ENCODE measurements at regions not wholly inside any gene's neighbourhood (a gene's known extent, or its start where the extent isn't known, plus 50 kb on each side); places are given as distances from the start of the nearest gene placed in this dataset.

DNA sequence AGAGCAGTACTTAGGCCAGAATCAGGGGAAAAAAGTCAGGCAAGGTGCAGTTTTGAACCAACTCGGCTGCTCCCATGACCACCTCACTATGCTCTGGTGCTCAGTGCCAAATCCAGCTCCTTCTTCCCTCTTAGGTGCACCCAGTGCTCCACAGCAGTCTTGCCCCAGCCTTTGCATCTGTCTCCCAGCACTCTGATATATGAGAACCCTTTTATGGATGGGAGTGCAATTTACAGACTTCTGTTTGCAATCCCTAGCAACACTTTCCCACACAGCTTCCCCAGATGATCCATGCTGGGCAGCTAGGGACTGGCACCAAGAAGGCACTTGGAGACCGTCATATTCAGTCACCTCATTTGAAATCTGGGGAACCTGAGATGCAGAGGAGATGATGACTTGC, 267.9 kb upstream of the CCL2 start:
- DNase-seq (ENCODE audit: low read depth): no peak
- no peak overlapping the region for H3K4me3 ChIP-seq (ENCODE audit: control insufficient read depth, low read depth, low read length)
- TF ChIP-seq, protein P1, sequence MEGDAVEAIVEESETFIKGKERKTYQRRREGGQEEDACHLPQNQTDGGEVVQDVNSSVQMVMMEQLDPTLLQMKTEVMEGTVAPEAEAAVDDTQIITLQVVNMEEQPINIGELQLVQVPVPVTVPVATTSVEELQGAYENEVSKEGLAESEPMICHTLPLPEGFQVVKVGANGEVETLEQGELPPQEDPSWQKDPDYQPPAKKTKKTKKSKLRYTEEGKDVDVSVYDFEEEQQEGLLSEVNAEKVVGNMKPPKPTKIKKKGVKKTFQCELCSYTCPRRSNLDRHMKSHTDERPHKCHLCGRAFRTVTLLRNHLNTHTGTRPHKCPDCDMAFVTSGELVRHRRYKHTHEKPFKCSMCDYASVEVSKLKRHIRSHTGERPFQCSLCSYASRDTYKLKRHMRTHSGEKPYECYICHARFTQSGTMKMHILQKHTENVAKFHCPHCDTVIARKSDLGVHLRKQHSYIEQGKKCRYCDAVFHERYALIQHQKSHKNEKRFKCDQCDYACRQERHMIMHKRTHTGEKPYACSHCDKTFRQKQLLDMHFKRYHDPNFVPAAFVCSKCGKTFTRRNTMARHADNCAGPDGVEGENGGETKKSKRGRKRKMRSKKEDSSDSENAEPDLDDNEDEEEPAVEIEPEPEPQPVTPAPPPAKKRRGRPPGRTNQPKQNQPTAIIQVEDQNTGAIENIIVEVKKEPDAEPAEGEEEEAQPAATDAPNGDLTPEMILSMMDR (IDR thresholded peaks at IDR 0.05; ENCODE audit: control insufficient read depth, insufficient read depth, low read depth, low read length, missing control alignments): no peak

DNA sequence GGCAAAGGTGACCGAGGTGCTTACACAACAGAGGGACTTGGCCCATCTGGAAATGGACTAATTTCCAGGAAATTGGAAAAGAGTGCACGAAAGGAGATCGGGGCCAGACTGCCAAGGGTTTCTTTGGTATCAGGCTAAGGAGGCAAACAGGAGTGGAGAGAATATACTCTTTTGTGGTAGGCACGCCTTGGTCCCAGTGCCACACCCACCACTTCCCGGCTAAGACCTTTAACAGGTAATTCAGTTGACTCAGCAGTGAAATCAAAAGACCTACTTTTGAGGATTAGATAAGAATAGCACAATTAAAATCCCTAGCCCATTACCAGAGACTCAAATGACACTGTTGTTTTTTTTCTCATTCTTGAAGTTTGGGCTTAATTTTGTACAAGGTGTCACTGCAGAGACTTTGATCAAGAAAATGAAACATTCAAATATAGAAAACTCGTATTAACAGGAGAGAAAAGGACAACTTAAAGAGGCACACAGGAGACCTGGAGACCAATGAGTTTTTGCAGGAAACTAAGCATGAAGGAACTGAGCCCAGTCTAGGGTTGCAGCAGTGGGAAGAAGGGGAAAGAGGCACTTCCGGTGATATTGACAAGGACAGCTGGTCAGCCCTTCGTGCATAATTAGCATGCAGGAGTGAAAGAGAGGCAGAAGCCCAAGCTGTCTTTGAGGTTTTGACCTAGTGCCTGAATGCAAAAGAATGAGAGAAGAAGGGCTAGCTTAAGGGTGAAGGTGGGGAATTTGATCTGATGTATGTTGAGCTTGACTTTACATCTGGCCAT, 265.5 kb upstream of the CCL2 start:
- TF ChIP-seq, protein P1 (IDR thresholded peaks at IDR 0.05; ENCODE audit: control insufficient read depth, insufficient read depth, low read depth, low read length, missing control alignments): no peak
- H3K4me3 ChIP-seq (ENCODE audit: control insufficient read depth, low read depth, low read length): no peak overlapping the region
- DNase-seq (ENCODE audit: low read depth): no peak

DNA sequence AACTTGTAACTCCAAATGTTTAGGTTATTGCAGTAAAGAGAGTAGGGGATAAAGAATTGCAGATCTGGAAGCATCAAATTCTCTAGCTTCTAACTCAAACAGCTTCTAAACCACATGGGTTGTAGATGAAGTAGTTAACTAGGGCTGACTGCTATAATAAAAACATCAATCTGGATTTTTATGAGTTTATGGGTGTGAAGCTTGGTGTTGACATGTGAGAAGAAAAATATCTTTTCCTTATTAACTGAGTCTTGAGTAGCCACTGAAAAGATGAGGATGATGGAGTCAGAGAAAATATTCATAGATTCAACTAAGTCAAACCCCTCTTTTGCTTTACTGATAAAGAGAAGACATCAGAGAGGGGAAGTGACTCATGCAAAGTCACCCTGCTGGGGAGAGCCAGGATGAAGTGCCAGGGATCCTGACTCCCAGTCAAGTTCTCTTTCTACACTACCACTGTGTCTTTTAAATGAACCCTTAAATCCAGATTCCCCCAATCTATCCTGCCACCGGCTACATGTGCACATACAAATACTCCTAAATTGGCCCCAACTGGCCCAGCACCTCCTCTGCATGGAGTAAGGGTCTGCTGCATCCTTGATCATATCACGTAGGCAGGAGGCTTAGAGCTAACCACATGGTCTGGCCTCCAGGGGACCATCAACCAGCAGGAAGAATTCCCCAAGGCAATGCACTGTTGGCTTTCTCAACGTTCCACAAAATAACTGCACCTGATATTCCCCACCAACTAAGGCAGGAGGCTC, 264.0 kb upstream of the CCL2 start:
- no peak overlapping the region for H3K4me3 ChIP-seq (ENCODE audit: control insufficient read depth, low read depth, low read length)
- TF ChIP-seq, protein P1 (IDR thresholded peaks at IDR 0.05; ENCODE audit: control insufficient read depth, insufficient read depth, low read depth, low read length, missing control alignments): no peak
- no peak for DNase-seq (ENCODE audit: low read depth)

DNA sequence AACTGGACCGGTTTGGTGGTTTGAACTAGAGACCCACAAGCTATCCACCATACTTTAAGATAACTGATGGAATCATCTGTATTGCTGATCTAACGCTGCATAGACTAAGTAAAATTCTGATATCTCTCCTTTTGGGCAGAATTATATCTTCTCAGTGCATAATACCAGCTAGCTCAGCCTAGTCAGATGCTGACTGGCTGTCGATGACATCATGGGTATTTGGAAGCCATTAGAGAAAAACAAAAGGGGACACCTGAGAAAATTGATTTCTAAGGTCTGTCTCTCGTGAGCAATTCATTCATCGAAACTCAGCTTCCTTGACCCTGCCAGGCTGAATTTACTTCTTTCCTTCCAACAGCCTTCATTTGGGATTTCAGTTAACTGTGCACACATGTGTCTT, 263.0 kb upstream of the CCL2 start:
- DNase-seq (ENCODE audit: low read depth): no peak
- TF ChIP-seq, protein P1 (IDR thresholded peaks at IDR 0.05; ENCODE audit: control insufficient read depth, insufficient read depth, low read depth, low read length, missing control alignments): no peak
- H3K4me3 ChIP-seq (ENCODE audit: control insufficient read depth, low read depth, low read length): no peak overlapping the region

DNA sequence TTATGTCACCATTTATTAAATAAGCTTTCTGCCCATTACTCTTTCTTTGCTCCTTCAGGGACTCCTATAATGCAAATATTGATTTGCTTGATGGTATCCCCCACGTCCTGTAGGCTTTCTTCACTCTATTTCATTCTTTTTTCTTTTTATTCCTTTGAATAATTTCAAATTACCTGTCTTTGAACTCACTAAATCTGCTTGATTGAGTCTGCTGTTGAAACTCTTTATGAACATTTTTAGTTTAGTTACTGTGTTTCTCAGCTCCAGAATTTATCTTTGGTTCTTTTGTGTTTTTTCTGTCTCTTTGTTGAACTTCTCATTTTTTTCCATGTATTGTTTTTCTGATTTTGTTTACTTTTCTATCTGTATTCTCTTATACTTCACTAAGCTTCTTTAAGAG, 254.4 kb upstream of the CCL2 start:
- no peak for DNase-seq (ENCODE audit: low read depth)
- no peak overlapping the region for H3K4me3 ChIP-seq (ENCODE audit: control insufficient read depth, low read depth, low read length)
- TF ChIP-seq, protein P1 (IDR thresholded peaks at IDR 0.05; ENCODE audit: control insufficient read depth, insufficient read depth, low read depth, low read length, missing control alignments): no peak

DNA sequence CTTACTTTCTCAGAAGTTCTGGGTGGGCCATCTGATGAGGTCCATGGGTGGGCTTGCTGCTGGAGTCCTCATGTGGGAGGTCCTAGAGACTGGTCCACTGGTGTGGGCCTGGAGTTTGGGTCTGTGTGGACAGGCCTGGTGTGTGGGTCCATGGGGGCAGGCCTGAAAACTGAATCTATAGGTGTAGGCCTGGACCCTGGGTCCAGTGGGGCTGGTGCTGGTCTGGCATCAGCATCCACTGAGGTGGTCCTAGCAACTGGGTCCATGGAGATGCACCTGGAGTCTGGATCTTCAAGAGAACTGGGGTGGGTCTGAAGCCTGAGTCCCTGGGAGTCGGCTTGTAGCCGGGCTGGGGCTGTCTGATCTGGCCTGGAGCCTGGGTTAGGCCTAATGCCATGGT, 253.8 kb upstream of the CCL2 start:
- no peak overlapping the region for H3K4me3 ChIP-seq (ENCODE audit: control insufficient read depth, low read depth, low read length)
- TF ChIP-seq, protein P1 (IDR thresholded peaks at IDR 0.05; ENCODE audit: control insufficient read depth, insufficient read depth, low read depth, low read length, missing control alignments): no peak
- no peak for DNase-seq (ENCODE audit: low read depth)

Data from AG09309 (cell line).